ENCODE measurements at regions not wholly inside any gene's neighbourhood (a gene's known extent, or its start where the extent isn't known, plus 50 kb on each side); places are given as distances from the start of the nearest gene placed in this dataset.
"Not testable (repeated sequence)": the region's sequence is repeated elsewhere in the genome, so short reads cannot be mapped to it uniquely, and the experiment has no call there.

DNA sequence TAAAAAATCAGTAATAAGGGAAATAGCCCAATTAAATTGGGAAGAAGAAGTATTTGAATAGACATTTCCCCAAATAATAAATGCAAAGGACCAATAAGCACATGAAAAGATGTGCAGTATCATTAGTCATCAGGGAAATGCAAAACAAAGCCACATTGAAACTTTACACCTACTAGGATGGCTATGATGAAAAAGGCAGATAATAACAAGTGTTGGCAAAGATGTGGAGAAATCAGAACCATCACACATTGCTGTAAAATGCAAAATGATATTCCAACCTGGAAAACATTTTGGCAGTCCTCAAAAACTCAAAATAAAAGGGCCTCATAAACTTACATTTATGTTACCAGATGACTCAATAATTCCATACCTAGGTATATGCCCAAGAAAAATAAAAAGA, 131.1 kb upstream of the G2E3 start:
- DNase-seq (ENCODE audit: low spot score) = no peak

DNA sequence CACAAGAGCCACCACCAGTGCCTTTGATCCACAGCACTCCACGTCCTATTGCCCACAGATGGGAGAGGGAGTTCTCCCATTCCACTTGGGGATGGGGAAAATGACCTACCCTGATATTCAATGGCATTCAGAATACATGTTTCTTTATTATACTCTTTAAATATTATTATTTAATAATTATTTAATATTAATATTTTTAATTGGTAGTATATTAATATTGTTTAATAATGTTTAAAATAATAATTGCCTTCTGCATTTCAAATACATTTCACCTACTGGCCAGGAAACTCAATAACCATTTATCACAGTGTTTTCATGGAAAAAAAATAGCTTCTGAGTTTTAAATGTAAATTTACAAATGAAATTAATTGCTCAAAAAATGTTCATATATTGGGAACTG, 127.4 kb upstream of the G2E3 start:
- DNase-seq (ENCODE audit: low spot score) = no peak

DNA sequence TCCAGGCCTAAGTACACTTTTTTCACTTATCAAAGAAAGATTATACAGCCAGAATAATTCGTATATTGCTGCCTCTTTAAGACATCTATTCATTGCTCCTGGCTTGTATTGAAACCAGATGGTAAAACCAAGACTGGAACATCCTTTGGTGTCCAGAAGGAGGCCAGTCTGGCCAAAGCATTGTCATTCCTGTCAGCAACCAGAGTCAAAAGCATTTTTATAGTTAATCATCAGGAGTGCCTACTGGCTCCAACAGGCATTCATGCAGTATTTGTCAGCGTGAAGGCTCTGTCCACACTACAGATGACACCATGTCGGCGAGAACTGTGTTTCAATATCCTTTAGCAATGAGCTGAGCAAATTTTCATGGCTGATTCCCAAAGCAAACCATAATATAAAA, 118.0 kb upstream of the G2E3 start:
- no peak for DNase-seq (ENCODE audit: low spot score)

DNA sequence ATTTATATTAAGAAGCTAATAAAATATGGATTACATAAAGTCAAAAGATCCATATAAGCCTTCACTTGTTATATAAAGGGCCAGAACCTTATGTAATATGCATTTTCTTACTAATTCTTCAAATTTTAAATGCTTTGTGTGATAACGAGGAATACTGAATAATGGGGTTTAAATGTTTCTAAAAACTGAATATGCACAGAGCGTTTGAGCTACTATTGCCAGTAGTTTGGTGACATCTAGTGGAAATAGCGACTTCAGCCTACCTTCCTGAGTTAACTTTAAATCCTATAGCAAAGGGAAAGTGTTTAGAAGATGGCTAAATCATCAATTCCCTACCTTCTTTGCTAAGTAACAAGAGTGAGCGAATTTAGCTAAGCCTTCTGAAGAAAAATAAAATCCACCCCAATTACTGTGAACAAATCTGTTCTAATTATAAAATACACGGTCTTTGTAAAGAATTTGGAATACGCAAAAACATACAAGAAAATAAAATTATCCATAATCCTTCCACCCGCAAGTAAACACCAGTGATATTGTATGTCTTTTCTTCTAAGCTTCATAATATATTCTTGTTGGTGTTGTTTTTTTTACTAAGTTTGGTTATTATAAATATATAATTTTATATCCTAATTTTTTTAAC, 115.5 kb upstream of the G2E3 start:
- no peak for DNase-seq (ENCODE audit: low spot score)

DNA sequence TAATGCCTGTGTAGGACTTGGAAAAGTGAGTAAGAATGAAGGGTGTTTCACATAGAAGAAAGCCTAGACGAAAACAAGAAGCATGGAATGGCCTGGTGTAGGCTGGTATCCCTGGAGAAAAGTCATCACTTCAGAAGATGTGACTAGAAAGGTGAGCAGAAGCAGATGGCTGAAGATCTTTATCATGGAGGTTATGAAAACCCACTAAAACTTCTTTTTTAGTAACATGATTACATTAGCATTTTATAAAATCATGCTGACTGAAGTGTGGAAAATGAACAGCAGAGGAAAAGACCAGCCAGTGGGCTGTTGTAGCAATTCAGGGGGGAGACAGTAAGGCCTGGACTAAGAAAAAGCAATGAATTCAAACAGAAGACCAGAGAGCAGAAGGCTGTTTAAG, 114.5 kb upstream of the G2E3 start:
- DNase-seq (ENCODE audit: low spot score) = no peak

DNA sequence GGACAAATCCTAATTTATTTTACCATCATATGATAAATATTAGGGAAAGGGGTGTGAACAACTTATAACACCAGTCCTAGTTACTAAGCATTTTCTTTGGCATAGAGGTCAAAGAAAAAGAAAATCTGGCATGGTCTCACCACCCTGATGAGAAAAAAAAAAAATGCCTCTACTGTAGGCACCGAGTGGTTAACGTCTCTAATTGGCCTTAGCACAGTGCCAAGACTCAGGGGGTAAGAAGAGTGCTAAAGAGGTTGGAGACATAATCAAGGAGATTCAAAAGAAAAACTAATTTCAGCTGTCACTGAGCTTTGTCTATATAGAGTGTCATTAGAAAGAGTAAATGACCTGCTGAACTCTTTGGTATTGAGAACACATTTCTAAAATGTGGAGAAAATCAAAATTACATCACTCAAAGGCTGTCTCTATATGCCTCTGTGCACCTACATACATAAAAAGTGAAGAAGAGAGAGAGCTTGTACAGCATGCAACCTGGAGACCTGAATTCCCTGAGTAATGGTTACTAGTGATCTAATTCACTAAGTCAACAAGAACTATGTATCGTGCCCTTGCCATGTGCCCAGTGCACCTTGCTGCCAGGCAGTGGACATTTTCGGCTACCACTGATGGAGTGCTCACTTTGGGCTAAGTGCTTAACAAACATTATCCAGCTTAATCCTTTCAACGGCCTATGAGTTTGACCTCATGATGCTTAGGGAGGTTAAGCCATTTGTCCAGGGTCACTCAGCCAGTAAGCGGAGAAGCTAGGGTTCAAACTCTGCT, 113.8 kb upstream of the G2E3 start:
- DNase-seq (ENCODE audit: low spot score) = no peak

DNA sequence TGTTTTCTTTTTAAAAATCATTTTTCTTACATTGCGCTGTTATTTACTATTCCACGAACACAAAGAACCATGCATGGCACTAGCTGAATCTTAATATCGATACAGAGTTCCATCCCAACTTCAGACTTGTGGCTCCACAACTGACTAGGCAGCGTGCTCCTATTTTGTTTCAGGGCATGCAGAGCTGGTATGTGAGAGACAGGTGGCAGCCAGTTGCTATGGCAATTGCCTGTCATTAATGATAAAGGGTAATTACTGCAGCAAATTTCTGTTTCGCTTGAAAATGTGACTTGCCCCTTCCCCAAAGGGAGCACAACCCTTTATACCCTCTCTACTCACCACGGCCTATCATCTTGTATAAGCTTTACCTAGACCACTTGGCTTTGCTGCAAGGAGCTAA, 113.1 kb upstream of the G2E3 start:
- no peak for DNase-seq (ENCODE audit: low spot score)

DNA sequence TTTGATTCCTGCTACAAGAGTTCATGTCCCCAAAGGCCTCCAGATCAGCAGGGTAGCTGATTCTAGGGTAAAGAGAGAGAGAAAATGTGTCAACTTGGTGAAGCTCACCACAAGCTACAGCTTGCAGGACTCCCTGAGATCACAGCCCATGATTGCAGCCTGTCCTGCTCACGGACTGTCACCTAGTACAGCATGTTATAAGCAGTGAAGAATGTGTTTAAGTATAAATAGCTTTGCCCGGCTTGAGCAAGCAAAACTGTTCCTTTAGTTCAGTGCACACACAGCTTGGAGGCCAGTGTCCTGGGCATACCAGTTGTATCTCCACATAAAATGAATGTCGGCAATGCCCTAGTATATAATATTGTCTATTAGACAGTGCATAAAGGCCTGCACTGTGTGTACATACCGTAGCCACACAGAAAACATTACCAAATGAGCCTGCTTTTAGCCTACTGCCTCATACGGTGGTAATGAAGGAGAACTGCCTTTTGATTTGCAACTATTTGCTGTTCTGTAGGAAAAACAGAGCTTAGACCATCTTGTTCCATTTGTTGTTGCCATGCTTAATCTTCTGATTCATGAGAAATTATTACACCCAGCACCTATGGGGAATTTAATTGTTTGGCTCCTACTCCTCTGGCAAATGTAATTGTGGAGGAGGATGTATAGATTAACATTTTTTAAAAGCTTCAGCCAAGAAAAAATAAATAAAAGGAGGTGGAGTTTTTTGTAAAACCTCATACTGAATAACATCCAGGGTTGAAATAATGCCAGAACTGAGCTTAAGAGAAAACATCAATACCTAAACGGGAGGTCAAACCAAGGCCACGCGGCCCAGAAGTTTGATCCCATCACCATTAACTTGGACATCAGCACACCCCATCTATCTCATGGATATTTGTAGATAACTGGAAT, 108.1 kb upstream of the G2E3 start:
- no peak for DNase-seq (ENCODE audit: low spot score)

DNA sequence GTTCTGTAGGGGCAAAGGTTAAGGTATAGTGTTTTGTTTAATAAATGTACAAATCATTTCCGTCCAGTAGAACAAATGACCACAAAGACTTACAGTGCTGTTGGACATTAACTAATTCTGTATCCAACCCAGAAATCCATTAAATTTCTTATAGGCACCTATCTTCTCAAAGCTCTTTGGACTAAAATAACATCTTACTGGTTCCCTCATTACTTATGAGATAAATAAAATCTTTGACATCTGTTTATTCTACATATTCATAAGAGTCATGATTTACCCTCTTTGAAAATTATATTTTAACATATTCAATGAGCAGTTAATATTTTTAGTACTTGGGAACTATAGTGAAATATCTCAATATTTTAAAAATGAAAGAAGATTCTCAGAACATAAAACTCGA, 102.7 kb upstream of the G2E3 start:
- no peak for DNase-seq (ENCODE audit: low spot score)

DNA sequence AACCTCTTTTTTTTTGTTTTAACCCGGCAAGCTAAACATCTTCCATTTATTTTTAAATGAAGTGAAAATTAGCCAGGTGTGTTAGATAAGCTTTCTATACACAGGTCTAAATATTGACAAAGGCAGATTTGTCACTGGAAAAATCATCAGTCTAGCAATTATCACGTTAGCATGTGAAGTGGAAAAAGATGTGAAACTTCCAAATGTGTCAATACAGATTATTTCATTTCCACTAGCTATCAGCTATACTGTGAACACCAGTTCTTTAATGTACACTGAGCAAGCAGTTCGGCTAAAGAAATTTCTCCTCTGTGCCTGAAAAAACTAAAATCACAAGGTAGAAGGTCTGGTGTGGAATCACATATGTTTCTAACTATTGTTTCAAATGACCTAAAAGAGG, 96.6 kb upstream of the G2E3 start:
- DNase-seq (ENCODE audit: low spot score) = no peak

DNA sequence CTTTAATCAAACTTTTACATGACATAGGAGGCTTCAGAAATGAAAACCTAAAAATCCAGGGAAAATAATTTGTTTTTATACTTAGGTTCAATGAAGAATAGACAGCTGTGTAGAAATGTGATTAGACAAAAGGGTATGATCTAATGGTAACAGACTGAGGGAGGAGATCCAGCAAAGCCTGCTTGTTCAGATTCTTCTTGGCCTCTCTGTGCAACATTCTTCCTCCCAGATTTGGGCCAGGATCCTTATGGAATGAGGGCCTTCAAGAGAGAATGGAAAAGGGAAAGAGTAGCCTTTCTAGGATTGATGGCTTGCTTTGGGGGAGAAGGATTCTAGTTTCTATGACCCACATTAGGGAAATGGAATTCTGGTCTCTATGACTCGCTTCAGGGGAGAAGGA, 94.5 kb upstream of the G2E3 start:
- no peak for DNase-seq (ENCODE audit: low spot score)

DNA sequence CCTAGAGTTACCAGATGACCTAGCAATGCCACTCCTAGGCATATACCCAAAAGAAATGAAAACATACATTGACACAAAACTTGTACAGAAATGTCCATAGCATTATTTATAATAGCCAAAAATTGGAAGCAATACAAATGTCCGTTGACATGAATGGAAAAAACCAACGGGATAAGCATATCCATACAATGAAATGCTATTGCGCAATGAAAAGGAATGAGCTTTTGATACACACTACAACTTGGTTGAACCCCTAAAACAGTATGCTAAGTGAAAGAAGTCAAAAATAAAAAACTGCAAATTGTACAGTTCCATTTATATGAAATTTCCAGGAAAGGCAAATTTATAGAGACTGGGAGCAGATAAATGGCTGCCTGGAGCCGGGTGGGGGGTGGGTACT, 90.6 kb upstream of the G2E3 start:
- no peak for DNase-seq (ENCODE audit: low spot score)

DNA sequence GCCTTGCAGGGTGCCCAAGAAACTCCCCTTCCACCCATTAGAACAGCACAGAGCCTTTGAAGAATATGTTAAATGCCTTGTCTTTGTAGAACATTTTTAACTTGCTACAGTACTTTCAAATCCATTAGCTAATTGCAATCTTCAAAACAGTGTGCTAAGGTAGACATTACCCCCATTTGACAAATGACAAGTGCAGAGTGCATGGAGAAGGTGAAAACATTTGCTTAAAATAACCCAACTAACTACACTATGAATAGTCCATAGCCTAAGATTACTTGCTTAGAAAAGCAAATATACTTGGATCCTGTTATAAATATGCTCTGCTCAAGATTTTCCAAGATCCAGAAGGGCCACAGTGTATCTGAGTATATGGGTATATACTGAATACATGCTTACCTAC, 87.0 kb upstream of the G2E3 start:
- no peak for DNase-seq (ENCODE audit: low spot score)

DNA sequence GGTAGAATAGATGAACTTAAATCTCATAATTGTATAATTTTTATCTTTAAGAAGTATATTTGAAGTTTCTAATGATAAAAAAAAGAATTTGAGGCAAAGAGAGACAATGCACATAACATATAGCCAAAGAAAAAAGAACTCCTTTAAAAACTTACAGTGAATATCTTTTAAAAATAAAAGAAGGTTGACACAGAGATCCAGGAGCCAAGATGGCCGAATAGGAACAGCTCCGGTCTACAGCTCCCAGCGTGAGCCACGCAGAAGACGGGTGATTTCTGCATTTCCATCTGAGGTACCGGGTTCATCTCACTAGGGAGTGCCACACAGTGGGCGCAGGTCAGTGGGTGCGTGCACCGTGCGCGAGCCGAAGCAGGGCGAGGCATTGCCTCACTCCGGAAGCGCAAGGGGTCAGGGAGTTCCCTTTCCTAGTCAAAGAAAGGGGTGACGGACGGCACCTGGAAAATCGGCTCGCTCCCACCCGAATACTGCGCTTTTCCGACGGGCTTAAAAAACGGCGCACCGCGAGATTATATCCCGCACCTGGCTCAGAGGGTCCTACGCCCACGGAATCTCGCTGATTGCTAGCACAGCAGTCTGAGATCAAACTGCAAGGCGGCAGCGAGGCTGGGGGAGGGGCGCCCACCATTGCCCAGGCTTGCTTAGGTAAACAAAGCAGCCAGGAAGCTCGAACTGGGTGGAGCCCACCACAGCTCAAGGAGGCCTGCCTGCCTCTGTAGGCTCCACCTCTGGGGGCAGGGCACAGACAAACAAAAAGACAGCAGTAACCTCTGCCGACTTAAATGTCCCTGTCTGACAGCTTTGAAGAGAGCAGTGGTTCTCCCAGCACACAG, 84.9 kb upstream of the G2E3 start:
- DNase-seq (ENCODE audit: low spot score) = not testable (repeated sequence)

DNA sequence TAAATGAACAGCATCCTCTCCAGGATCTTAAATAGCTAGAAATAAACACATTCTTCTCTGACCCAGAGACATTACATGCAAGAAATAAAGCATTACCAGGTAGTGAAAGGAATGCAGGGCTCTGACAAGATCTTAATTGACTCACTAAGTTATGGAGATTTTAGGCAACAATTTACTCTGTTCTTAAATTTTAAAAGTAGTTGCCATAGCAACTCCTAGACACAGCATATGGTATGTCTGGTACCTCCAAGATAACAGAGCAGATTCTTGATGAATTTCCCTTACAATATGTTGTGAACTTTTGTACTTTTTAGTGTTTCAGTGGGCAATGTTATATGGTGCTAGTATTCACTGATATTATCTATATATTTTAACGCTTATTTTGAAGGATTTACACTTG, 76.7 kb upstream of the G2E3 start:
- DNase-seq (ENCODE audit: low spot score) = no peak

DNA sequence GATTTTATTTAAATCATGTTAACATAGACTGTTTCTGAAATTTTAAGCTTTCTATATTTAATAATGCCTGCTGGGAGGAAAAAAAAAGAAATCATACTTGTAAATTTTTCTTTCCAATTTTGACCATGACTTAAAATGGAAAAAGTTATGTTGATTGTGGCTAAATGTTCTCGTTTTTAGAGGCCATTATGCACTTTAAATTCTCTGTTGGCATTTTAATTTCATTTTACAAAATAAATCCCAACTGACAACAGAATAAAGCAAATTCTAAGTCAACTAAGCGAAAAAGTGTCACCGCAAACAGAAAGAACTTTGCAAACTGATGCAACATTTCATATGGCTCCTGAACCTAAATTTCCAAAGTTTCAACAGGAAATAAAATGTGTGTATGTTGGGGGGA, 74.8 kb upstream of the G2E3 start:
- no peak for DNase-seq (ENCODE audit: low spot score)

DNA sequence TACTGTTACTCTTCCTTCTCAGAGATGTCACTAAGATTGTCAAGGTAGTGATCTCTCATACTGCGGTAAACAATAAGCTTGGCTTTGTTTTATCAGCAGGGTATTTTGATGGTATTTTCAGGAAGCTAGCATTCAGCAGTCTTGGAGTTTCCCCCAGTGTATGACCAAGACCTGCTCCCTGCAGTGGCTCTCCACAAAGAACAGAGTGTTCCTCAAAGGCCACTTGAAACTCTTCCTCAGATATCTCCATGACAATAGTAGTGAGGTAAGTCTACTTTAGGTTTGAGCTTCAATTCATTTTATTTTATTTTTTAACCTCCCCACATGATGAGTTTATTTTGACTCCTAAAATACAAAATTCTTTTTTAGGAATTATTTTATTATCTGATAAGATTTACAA, 74.0 kb upstream of the G2E3 start:
- no peak for DNase-seq (ENCODE audit: low spot score)

DNA sequence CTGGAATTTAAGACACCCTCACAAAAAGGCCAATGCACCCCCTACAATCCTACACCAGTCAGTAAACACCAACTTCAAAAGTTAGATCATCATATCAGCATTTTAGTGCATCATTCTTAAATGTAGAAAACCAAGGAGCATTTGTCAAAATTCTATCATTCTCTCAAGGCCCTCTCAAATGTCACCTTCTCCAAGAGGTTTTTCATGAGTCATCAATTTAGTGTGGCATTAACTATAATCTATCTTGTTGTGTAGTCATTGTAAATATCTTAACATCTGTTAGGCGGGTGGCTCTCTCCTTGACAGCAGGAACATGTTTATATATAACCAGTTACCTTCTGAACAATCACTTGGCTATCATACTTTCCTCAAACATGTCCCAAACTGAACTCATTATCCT, 62.1 kb upstream of the G2E3 start:
- no peak for DNase-seq (ENCODE audit: low spot score)

DNA sequence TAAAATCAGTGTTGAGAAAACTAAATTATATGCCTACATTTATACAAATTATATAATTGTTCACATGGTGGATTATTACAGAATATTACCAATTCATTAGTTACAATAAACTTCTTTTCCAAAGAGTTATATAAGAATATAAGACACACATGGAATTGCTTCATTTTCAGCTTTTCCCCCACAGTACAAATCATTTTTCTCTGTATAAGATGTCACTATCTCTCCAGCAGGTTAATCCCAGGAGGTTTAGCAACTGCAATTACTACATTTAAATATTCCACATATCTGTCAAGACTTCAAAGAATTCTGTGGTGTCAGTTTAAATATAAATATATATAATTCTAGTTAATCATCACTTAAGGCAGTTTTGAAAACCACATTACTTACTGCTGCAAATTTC, 59.6 kb upstream of the G2E3 start:
- no peak for DNase-seq (ENCODE audit: low spot score)

DNA sequence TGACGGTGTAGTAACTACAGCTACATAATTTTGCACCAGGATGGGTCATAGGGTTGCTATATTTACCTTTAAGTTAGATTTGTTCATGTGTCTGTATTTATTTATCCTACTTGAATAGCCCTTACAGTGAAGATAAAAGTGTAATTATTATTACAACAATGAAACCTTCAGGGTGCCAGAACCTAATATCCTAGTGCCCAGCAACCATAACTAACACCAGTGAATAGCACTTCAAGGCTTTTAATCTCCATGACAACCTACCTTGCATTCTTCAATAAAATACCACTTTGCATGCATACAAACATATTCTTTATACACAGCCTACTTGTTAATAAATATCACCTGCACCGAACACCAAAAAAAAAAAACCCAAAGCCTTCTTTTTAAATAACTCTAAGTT, 58.7 kb upstream of the G2E3 start:
- DNase-seq (ENCODE audit: low spot score) = no peak

DNA sequence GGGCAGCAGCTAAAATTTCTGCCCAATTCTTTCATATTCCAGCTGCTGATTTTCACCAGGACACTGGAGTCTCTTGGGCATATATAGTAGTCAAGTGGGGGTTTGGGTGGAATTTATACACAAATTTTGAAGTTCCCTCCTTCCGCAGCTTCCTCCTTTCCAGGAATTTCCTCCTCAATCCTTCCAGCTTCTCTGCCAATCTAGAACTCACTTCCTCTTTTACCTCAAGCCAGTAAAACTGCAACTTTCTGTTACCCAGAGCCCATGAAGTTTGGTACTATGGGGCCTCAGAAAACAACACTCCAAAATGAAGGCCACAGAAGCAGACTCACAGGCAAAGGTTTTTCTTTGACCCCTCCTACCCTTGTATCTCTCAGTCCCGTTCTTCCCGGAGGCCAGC, 51.7 kb upstream of the G2E3 start:
- DNase-seq (ENCODE audit: low spot score) = no peak

Data from left forelimb (tissue), 1 donor.